HG03469 (cell line): ENCODE measurements at regions not wholly inside any gene's neighbourhood (a gene's known extent, or its start where the extent isn't known, plus 50 kb on each side); places are given as distances from the start of the nearest gene placed in this dataset.

Source experiments
- ATAC-seq: cut with Tn5 transposase; IDR thresholded peaks from one replicate; pipeline ENCODE4 v1.9.1; 2021; ENCODE audit warnings: mild to moderate bottlenecking, moderate library complexity, moderate number of reproducible peaks; ENCODE audit not compliant: unreplicated experiment

GRCh38 chr2:220036431-220036830 is 409.0 kb downstream of the SLC4A3 start:
- no peak for ATAC-seq

GRCh38 chr2:220040346-220040745 is 412.9 kb downstream of the SLC4A3 start:
- no peak for ATAC-seq

DNA sequence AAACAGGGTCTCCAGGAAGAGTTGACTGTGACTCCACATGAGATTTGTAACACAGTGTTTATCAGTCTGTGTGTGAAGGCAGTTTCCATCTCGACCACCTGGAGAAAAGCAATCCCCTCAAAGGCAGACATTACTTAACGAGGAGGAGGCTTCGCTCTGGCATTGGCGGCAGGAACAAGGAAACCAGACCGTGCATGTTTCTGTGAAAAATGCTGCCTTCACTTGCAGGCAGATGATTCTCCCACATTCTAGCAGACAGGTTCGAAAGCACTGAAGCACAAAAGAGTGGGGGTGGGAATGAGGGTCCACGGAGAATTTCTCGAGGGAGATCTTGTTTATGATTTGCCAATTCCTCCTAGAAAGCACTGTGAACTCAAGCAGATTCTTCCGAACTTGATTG is 414.0 kb downstream of the SLC4A3 start:
- no peak for ATAC-seq

GRCh38 chr2:220043155-220043989 is 415.9 kb downstream of the SLC4A3 start:
- no peak for ATAC-seq

DNA sequence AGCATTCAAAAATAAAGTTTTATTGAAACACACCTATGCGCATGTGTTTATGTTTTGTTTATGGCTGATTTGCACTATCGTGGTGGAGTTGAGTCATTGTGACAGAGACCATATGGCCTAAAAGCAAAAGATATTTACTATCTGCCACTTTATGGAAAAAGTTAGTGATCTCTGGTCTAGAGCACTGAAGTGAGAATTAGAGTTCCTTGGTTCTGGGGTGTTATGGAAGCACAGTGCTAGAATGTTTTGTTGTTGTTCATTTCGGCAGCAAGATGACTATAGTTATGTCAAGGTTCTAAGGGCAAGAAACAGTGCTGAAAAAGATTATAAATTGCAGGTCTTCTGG is 416.5 kb downstream of the SLC4A3 start:
- no peak for ATAC-seq

GRCh38 chr2:220044383-220044782 is 417.0 kb downstream of the SLC4A3 start:
- ATAC-seq: no peak

DNA sequence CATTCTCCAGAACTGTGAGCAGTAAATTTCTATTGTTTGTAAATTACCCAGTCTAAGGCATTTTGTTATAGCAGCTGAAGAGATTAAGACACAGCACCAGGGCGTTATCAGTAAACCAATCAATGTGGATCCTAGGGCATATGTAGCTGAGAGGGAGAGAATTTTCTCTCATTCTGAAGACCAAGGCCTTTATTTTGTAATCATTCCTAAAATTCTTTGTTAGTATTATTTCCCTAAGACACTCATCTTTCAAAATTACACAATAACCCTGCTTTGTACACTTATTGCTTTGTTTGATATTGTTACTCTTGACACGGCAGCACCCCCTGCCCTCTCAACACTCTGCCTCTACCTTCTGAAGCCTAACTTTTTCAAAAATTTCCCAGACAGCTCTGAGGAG is 419.1 kb downstream of the SLC4A3 start:
- no peak for ATAC-seq

- ATAC-seq: no peak
Measured at GRCh38 chr2:220051716-220052115, 424.3 kb downstream of the SLC4A3 start.

GRCh38 chr2:220053919-220054318 is 426.5 kb downstream of the SLC4A3 start:
- no peak for ATAC-seq

GRCh38 chr2:220057391-220057790 is 430.0 kb downstream of the SLC4A3 start:
- no peak for ATAC-seq

DNA sequence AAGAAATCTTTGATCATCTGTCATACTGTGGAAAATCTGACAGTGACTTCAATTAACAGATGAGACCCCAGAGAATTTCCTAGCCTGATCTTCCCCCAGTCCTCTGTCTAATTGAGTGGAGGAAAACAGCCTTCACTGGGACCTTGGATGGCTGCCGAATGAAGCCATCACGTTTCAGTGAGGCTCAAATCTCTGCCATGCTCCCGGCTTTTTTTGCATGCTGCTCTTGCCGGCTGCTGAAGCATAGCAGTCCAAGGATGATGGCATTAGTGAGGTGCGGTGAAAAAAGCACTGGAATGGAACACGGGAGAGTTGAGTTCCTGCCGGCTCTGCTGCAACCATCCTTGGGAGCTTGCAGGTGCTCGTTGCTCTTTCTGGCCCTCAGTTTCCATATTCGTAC is 430.5 kb downstream of the SLC4A3 start:
- ATAC-seq: no peak

DNA sequence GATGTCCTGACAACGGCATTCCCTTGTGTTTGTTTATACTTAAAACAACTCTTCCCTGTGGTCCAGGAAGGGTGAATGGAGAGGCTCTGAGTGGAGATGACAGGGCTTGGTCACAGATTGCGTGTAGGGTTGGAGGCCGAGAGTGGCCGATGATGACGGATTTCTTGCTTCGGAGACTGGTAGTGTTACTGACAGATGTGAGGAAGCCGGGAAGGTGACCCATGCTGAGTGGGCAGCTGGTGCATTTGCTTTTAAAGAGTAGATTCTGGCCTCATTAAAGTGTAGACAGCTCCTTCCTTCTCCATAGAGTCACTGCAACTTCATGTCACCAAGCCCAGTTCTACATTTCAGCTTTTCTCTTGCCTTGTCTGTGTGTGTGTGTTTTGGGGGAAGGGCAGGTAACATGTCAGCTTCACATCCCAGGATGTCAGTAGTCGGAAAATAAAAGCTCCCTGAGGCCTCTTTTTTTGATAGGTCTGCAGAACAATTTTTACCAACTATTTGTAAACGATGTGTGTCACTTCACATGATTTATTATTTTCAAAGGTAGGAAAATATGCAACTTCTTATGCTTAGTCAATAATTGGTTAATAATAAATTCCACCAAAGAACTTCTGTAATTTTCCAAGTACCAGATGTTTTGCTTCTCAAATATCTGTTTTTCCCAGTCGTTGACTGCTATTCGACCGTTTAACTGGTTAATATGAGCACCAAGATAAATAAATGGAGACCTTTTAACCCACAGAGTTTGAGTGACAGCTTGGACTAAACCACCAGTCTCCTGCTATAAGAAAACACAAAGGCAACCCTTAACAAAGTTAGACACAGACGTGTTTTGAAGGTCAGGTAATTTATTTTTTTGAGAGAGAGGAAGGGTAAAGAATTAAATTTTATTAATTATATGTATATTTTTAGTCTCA is 436.9 kb downstream of the SLC4A3 start:
- ATAC-seq: no peak

- no peak for ATAC-seq
Measured at GRCh38 chr2:220065581-220065980, 438.2 kb downstream of the SLC4A3 start.

DNA sequence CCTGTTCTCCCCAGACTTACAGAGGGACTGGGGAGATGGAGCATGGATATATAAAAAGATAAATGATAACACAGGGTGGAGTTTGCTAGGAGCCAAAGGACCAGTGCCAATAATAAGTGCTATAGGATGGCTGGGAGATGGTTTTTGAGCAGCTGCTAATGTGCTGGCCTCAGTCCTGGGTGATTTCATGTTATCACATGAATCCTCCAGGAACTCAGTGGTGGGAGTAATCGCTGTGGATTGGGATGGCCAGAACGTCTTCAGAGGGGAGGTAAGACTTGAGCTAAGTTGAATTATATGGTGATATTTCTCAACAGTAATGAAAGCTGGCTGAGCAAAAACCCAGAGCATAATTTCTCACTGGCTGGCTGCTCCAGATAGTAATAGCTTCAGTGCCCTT is 441.4 kb downstream of the SLC4A3 start:
- no peak for ATAC-seq

- no peak for ATAC-seq
Measured at GRCh38 chr2:220070349-220070748, 442.9 kb downstream of the SLC4A3 start.

GRCh38 chr2:220071696-220072095 is 444.3 kb downstream of the SLC4A3 start:
- no peak for ATAC-seq

- ATAC-seq: no peak
Measured at GRCh38 chr2:220072669-220073220, 445.3 kb downstream of the SLC4A3 start.

DNA sequence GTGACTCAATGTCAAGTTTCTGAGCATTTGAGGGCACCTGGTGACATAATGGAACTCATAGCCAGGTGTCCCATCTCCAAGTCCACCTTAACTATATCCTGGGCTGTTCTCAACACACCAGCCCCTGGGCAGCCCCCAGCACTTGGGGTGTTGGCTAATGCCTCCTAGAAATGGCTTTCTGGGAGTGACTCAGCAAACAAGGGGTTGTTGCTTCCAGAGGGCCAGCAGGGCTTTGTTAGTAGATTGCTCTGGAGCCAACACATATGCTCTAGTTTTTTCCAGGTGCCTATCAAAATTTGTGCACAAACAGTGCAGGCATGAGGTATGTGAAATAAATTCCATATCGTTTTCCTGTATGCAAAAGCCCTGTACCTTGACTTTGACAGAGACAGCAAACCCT is 448.4 kb downstream of the SLC4A3 start:
- no peak for ATAC-seq

GRCh38 chr2:220076734-220077133 is 449.3 kb downstream of the SLC4A3 start:
- ATAC-seq: no peak

DNA sequence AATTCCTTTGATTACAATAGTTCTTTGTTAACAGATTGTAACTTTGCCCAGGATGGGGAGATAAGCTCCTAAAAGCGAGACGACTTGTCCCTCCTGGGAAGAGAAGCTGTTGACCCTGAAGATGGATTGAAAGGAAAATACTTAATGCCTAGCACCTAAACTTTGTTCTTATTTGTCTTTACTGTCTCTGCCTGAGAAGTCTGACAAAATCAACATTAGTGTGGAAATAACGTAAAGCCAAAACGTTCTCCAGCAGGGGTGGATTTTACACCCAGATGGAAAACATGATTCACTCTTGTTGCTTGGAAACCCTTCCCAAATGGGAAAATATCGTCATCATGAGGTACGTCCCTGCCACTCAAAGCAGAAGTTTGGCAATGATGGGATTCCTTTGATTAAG is 450.1 kb downstream of the SLC4A3 start:
- no peak for ATAC-seq

GRCh38 chr2:220078439-220078838 is 451.0 kb downstream of the SLC4A3 start:
- ATAC-seq: no peak

DNA sequence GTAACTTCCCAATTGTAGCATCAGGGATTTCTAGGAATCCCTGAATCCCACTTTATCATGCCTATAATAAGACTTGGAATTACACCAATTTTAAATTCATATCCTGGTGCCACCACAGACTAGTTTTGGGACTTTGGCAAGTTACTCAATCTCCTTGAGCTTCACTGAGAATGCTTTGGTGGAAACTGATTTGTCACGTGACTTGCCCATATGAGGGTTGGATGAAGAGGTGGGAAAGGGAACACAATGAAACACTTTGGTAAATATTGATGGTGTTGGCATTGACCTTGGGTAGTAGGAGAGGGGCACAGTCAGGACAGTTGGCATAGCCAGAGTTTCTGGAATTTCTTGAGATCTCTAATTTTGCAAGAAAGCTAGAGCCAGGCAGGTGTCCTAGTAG is 452.2 kb downstream of the SLC4A3 start:
- no peak for ATAC-seq
